ENCODE measurements at regions not wholly inside any gene's neighbourhood (a gene's known extent, or its start where the extent isn't known, plus 50 kb on each side); places are given as distances from the start of the nearest gene placed in this dataset.

GRCh38 chr10:85446827-85447226 is 919.8 kb downstream of the GRID1 start:
- no peak overlapping the region for H2AFZ ChIP-seq (ENCODE audit: low read depth, low read length, severe bottlenecking)
- no peaks in the 10 kb centered on the region for H3F3A ChIP-seq (ENCODE audit: insufficient read depth)
- no peaks in the 10 kb centered on the region for H4K20me1 ChIP-seq (ENCODE audit: low read depth, low read length)
- no peaks in the 10 kb centered on the region for H3K27me3 ChIP-seq (ENCODE audit: low read length)
- H3K4me2 ChIP-seq (ENCODE audit: low read depth, low read length, poor library complexity, severe bottlenecking), result no peak overlapping the region
- H3K4me3 ChIP-seq (ENCODE audit: insufficient read depth, low read length, poor library complexity, severe bottlenecking), result no peak overlapping the region
- H3K9ac ChIP-seq (ENCODE audit: low read length), result no peak overlapping the region
- H3K36me3 ChIP-seq (ENCODE audit: low read length), result no peaks in the 10 kb centered on the region
- no peaks in the 10 kb centered on the region for H3K9me2 ChIP-seq (replicated peaks; ENCODE audit: insufficient read depth, low read length)
- no peaks in the 10 kb centered on the region for H3K9me3 ChIP-seq (ENCODE audit: insufficient read depth, low read length)
- no peak overlapping the region for H3K27ac ChIP-seq (ENCODE audit: low read depth, low read length)
- H3K79me2 ChIP-seq (ENCODE audit: insufficient read depth, low read length), result no peaks in the 10 kb centered on the region
- TF ChIP-seq, protein P1, sequence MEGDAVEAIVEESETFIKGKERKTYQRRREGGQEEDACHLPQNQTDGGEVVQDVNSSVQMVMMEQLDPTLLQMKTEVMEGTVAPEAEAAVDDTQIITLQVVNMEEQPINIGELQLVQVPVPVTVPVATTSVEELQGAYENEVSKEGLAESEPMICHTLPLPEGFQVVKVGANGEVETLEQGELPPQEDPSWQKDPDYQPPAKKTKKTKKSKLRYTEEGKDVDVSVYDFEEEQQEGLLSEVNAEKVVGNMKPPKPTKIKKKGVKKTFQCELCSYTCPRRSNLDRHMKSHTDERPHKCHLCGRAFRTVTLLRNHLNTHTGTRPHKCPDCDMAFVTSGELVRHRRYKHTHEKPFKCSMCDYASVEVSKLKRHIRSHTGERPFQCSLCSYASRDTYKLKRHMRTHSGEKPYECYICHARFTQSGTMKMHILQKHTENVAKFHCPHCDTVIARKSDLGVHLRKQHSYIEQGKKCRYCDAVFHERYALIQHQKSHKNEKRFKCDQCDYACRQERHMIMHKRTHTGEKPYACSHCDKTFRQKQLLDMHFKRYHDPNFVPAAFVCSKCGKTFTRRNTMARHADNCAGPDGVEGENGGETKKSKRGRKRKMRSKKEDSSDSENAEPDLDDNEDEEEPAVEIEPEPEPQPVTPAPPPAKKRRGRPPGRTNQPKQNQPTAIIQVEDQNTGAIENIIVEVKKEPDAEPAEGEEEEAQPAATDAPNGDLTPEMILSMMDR (IDR thresholded peaks at IDR 0.05; ENCODE audit: insufficient read depth, low read length, poor library complexity, severe bottlenecking), result no peak
- TF ChIP-seq EZH2phosphoT487 (conservative IDR thresholded peaks at IDR 0.05; ENCODE audit: low read length), result no peak

DNA sequence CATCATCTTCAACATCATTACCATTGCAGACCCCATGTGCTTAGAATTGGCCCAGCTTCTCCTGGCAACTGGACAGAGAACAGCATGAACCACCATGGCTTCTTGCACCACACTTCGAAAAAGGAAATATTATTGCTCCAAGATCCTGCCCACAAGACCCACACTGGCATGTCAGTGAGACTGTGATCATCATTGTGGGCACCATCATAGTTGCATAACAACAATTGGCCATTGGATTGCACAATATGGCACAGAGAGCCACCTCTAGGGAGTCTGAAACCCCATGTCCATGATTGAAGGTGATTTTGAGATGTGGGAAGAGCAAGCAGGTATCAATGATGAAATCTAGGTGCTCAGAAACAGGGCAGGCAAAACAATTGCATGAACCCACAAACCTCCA is 918.9 kb downstream of the GRID1 start:
- H2AFZ ChIP-seq (ENCODE audit: low read depth, low read length, severe bottlenecking), result no peak overlapping the region
- no peaks in the 10 kb centered on the region for H3K36me3 ChIP-seq (ENCODE audit: low read length)
- no peak overlapping the region for H3K4me3 ChIP-seq (ENCODE audit: insufficient read depth, low read length, poor library complexity, severe bottlenecking)
- H4K20me1 ChIP-seq (ENCODE audit: low read depth, low read length), result no peaks in the 10 kb centered on the region
- no peaks in the 10 kb centered on the region for H3F3A ChIP-seq (ENCODE audit: insufficient read depth)
- no peaks in the 10 kb centered on the region for H3K9me3 ChIP-seq (ENCODE audit: insufficient read depth, low read length)
- H3K9ac ChIP-seq (ENCODE audit: low read length), result no peak overlapping the region
- TF ChIP-seq, protein P1 (IDR thresholded peaks at IDR 0.05; ENCODE audit: insufficient read depth, low read length, poor library complexity, severe bottlenecking), result no peak
- no peak for TF ChIP-seq EZH2phosphoT487 (conservative IDR thresholded peaks at IDR 0.05; ENCODE audit: low read length)
- H3K9me2 ChIP-seq (replicated peaks; ENCODE audit: insufficient read depth, low read length), result no peaks in the 10 kb centered on the region
- no peaks in the 10 kb centered on the region for H3K27me3 ChIP-seq (ENCODE audit: low read length)
- no peak overlapping the region for H3K4me2 ChIP-seq (ENCODE audit: low read depth, low read length, poor library complexity, severe bottlenecking)
- H3K27ac ChIP-seq (ENCODE audit: low read depth, low read length), result no peak overlapping the region
- no peaks in the 10 kb centered on the region for H3K79me2 ChIP-seq (ENCODE audit: insufficient read depth, low read length)

- Histone ChIP-seq H3K79me2 (ENCODE audit: insufficient read depth, low read length) (no peaks in the 10 kb centered on the region), H3K9me3 (ENCODE audit: insufficient read depth, low read length) (no peaks in the 10 kb centered on the region), H4K20me1 (ENCODE audit: low read depth, low read length) (no peaks in the 10 kb centered on the region), H2AFZ (ENCODE audit: low read depth, low read length, severe bottlenecking) (no peak overlapping the region), H3K4me3 (ENCODE audit: insufficient read depth, low read length, poor library complexity, severe bottlenecking) (no peak overlapping the region), H3K27ac (ENCODE audit: low read depth, low read length) (no peak overlapping the region), H3K4me2 (ENCODE audit: low read depth, low read length, poor library complexity, severe bottlenecking) (no peak overlapping the region), H3K27me3 (ENCODE audit: low read length) (no peaks in the 10 kb centered on the region), H3K36me3 (ENCODE audit: low read length) (no peaks in the 10 kb centered on the region), H3F3A (ENCODE audit: insufficient read depth) (no peaks in the 10 kb centered on the region), H3K9ac (ENCODE audit: low read length) (no peak overlapping the region), H3K9me2 (replicated peaks; ENCODE audit: insufficient read depth, low read length) (no peaks in the 10 kb centered on the region)
- TF ChIP-seq, protein P1 (IDR thresholded peaks at IDR 0.05; ENCODE audit: insufficient read depth, low read length, poor library complexity, severe bottlenecking), result no peak
- TF ChIP-seq EZH2phosphoT487 (conservative IDR thresholded peaks at IDR 0.05; ENCODE audit: low read length), result no peak
Measured at GRCh38 chr10:85448716-85449115, 917.9 kb downstream of the GRID1 start.
